ENCODE measurements at regions not wholly inside any gene's neighbourhood (a gene's known extent, or its start where the extent isn't known, plus 50 kb on each side); places are given as distances from the start of the nearest gene placed in this dataset.
"Not testable (repeated sequence)": the region's sequence is repeated elsewhere in the genome, so short reads cannot be mapped to it uniquely, and the experiment has no call there.

- 5 to 8% methylated on average over 3 of the region's 3 CpGs for WGBS, 2 experiments (ENCODE audit: low coverage in 1 of 2, low lambda C conversion rate in 2 of 2, missing lambda C conversion rate in 2 of 2)
- H2AFZ ChIP-seq = no peak overlapping the region
- H3K9me3 ChIP-seq (ENCODE audit: low read depth) = no peaks in the 10 kb centered on the region
- no peaks in the 10 kb centered on the region for H3K79me2 ChIP-seq (ENCODE audit: insufficient read depth)
- H3K9ac ChIP-seq = no peak overlapping the region
- no peaks in the 10 kb centered on the region for H3K9me2 ChIP-seq (ENCODE audit: insufficient read depth)
- no peak for DNase-seq
- no peaks in the 10 kb centered on the region for H3K36me3 ChIP-seq (ENCODE audit: low read depth)
- no peak overlapping the region for H3K4me3 ChIP-seq
- no peaks in the 10 kb centered on the region for H3K4me1 ChIP-seq (ENCODE audit: insufficient read depth)
- in situ Hi-C loops (cut with MboI) = no loop called here
- H3K27me3 ChIP-seq (replicated peaks; ENCODE audit: insufficient read depth) = no peaks in the 10 kb centered on the region
- H4K20me1 ChIP-seq (ENCODE audit: insufficient read depth) = no peaks in the 10 kb centered on the region
- no peak overlapping the region for H3K27ac ChIP-seq
- TF ChIP-seq EZH2phosphoT487 (IDR thresholded peaks at IDR 0.05; ENCODE audit: insufficient read depth, low read depth) = no peak
- no peak for TF ChIP-seq EZH2 (IDR thresholded peaks at IDR 0.05; ENCODE audit: insufficient read depth, poor library complexity, severe bottlenecking)
- no peak overlapping the region for H3K4me2 ChIP-seq (ENCODE audit: unreplicated experiment)
- no peaks in the 10 kb centered on the region for H3F3A ChIP-seq (ENCODE audit: insufficient read depth)
These were observed 1334.5 kb upstream of the ADGRL4 start for GRCh38 chr1:80341021-80341420.

- DNase-seq = no peak
- Histone ChIP-seq H3K79me2 (ENCODE audit: insufficient read depth) (no peaks in the 10 kb centered on the region), H3K4me2 (ENCODE audit: unreplicated experiment) (no peak overlapping the region), H3K36me3 (ENCODE audit: low read depth) (no peaks in the 10 kb centered on the region), H4K20me1 (ENCODE audit: insufficient read depth) (no peaks in the 10 kb centered on the region), H3K9ac (no peak overlapping the region), H3F3A (ENCODE audit: insufficient read depth) (no peaks in the 10 kb centered on the region), H3K9me2 (ENCODE audit: insufficient read depth) (no peaks in the 10 kb centered on the region), H3K27me3 (replicated peaks; ENCODE audit: insufficient read depth) (no peaks in the 10 kb centered on the region), H3K4me1 (ENCODE audit: insufficient read depth) (no peaks in the 10 kb centered on the region), H3K27ac (no peak overlapping the region), H3K4me3 (no peak overlapping the region), H3K9me3 (ENCODE audit: low read depth) (no peaks in the 10 kb centered on the region), H2AFZ (no peak overlapping the region)
- no peak for TF ChIP-seq EZH2phosphoT487 (IDR thresholded peaks at IDR 0.05; ENCODE audit: insufficient read depth, low read depth)
- no peak for TF ChIP-seq EZH2 (IDR thresholded peaks at IDR 0.05; ENCODE audit: insufficient read depth, poor library complexity, severe bottlenecking)
- in situ Hi-C loops (cut with MboI) = no loop called here
- WGBS, 2 experiments (ENCODE audit: low coverage in 1 of 2, low lambda C conversion rate in 2 of 2, missing lambda C conversion rate in 2 of 2) = 20 to 28% methylated on average over 5 of the region's 5 CpGs
These were observed 1311.6 kb upstream of the ADGRL4 start for GRCh38 chr1:80318108-80318507.

GRCh38 chr1:80310703-80311245 is 1304.2 kb upstream of the ADGRL4 start:
- 8 to 10% methylated on average over 4 of the region's 4 CpGs for WGBS, 2 experiments (ENCODE audit: low coverage in 1 of 2, low lambda C conversion rate in 2 of 2, missing lambda C conversion rate in 2 of 2)
- no peak overlapping the region for H3K27ac ChIP-seq
- in situ Hi-C loops (cut with MboI) = no loop called here
- no peaks in the 10 kb centered on the region for H3K4me1 ChIP-seq (ENCODE audit: insufficient read depth)
- no peak overlapping the region for H3K4me2 ChIP-seq (ENCODE audit: unreplicated experiment)
- no peaks in the 10 kb centered on the region for H3K9me3 ChIP-seq (ENCODE audit: low read depth)
- no peaks in the 10 kb centered on the region for H3F3A ChIP-seq (ENCODE audit: insufficient read depth)
- H3K36me3 ChIP-seq (ENCODE audit: low read depth) = no peaks in the 10 kb centered on the region
- no peaks in the 10 kb centered on the region for H3K79me2 ChIP-seq (ENCODE audit: insufficient read depth)
- H3K9me2 ChIP-seq (ENCODE audit: insufficient read depth) = no peaks in the 10 kb centered on the region
- H4K20me1 ChIP-seq (ENCODE audit: insufficient read depth) = no peaks in the 10 kb centered on the region
- no peak overlapping the region for H2AFZ ChIP-seq
- no peaks in the 10 kb centered on the region for H3K27me3 ChIP-seq (replicated peaks; ENCODE audit: insufficient read depth)
- H3K9ac ChIP-seq = no peak overlapping the region
- H3K4me3 ChIP-seq = no peak overlapping the region
- DNase-seq = no peak
- TF ChIP-seq EZH2phosphoT487 (IDR thresholded peaks at IDR 0.05; ENCODE audit: insufficient read depth, low read depth) (no peak), EZH2 (IDR thresholded peaks at IDR 0.05; ENCODE audit: insufficient read depth, poor library complexity, severe bottlenecking) (no peak)

GRCh38 chr1:80305466-80305865 is 1298.9 kb upstream of the ADGRL4 start:
- WGBS, 2 experiments (ENCODE audit: low coverage in 1 of 2, low lambda C conversion rate in 2 of 2, missing lambda C conversion rate in 2 of 2) = 31 to 32% methylated on average over 2 of the region's 2 CpGs
- H3K27me3 ChIP-seq (replicated peaks; ENCODE audit: insufficient read depth) = no peaks in the 10 kb centered on the region

GRCh38 chr1:80293818-80294217 is 1287.3 kb upstream of the ADGRL4 start:
- H3K27ac ChIP-seq = no peak overlapping the region
- no peak for DNase-seq
- H3K27me3 ChIP-seq (replicated peaks; ENCODE audit: insufficient read depth) = no peaks in the 10 kb centered on the region
- no peaks in the 10 kb centered on the region for H4K20me1 ChIP-seq (ENCODE audit: insufficient read depth)
- H3K9ac ChIP-seq = no peak overlapping the region
- H3K4me2 ChIP-seq (ENCODE audit: unreplicated experiment) = no peak overlapping the region
- 4% methylated on average over 3 of the region's 3 CpGs for WGBS, 2 experiments (ENCODE audit: low coverage in 1 of 2, low lambda C conversion rate in 2 of 2, missing lambda C conversion rate in 2 of 2)
- no peaks in the 10 kb centered on the region for H3K4me1 ChIP-seq (ENCODE audit: insufficient read depth)
- no peaks in the 10 kb centered on the region for H3K36me3 ChIP-seq (ENCODE audit: low read depth)
- no peaks in the 10 kb centered on the region for H3K79me2 ChIP-seq (ENCODE audit: insufficient read depth)
- no peaks in the 10 kb centered on the region for H3K9me2 ChIP-seq (ENCODE audit: insufficient read depth)
- in situ Hi-C loops (cut with MboI) = no loop called here
- no peak for TF ChIP-seq EZH2 (IDR thresholded peaks at IDR 0.05; ENCODE audit: insufficient read depth, poor library complexity, severe bottlenecking)
- no peak for TF ChIP-seq EZH2phosphoT487 (IDR thresholded peaks at IDR 0.05; ENCODE audit: insufficient read depth, low read depth)
- no peak overlapping the region for H2AFZ ChIP-seq
- no peak overlapping the region for H3K4me3 ChIP-seq
- H3K9me3 ChIP-seq (ENCODE audit: low read depth) = no peaks in the 10 kb centered on the region
- H3F3A ChIP-seq (ENCODE audit: insufficient read depth) = no peaks in the 10 kb centered on the region

More at GRCh38 chr1:80305466-80305865, 1298.9 kb upstream of the ADGRL4 start:
- Histone ChIP-seq H3K4me2 (ENCODE audit: unreplicated experiment) (no peak overlapping the region), H3K4me1 (ENCODE audit: insufficient read depth) (no peaks in the 10 kb centered on the region), H3K79me2 (ENCODE audit: insufficient read depth) (no peaks in the 10 kb centered on the region), H3K27ac (no peak overlapping the region), H3K36me3 (ENCODE audit: low read depth) (no peaks in the 10 kb centered on the region), H3K4me3 (no peak overlapping the region), H3K9ac (no peak overlapping the region), H3F3A (ENCODE audit: insufficient read depth) (no peaks in the 10 kb centered on the region), H3K9me2 (ENCODE audit: insufficient read depth) (no peaks in the 10 kb centered on the region), H4K20me1 (ENCODE audit: insufficient read depth) (no peaks in the 10 kb centered on the region), H3K9me3 (ENCODE audit: low read depth) (no peaks in the 10 kb centered on the region), H2AFZ (no peak overlapping the region)
- TF ChIP-seq EZH2phosphoT487 (IDR thresholded peaks at IDR 0.05; ENCODE audit: insufficient read depth, low read depth) (no peak), EZH2 (IDR thresholded peaks at IDR 0.05; ENCODE audit: insufficient read depth, poor library complexity, severe bottlenecking) (no peak)
- no peak for DNase-seq
- in situ Hi-C loops (cut with MboI) = no loop called here

GRCh38 chr1:80288750-80289149 is 1282.2 kb upstream of the ADGRL4 start:
- H3K27ac ChIP-seq; DNase-seq; H3K36me3 ChIP-seq (ENCODE audit: low read depth); H3K79me2 ChIP-seq (ENCODE audit: insufficient read depth); H2AFZ ChIP-seq; H3K9me3 ChIP-seq (ENCODE audit: low read depth); in situ Hi-C loops (cut with MboI); H3K4me2 ChIP-seq (ENCODE audit: unreplicated experiment); H3K9me2 ChIP-seq (ENCODE audit: insufficient read depth); H3K4me1 ChIP-seq (ENCODE audit: insufficient read depth); H3K27me3 ChIP-seq (replicated peaks; ENCODE audit: insufficient read depth); H3K4me3 ChIP-seq; H3F3A ChIP-seq (ENCODE audit: insufficient read depth); H4K20me1 ChIP-seq (ENCODE audit: insufficient read depth); H3K9ac ChIP-seq: not testable (repeated sequence)
- 35 to 55% methylated on average over 2 to 3 of the region's 3 CpGs for WGBS, 2 experiments (ENCODE audit: low coverage in 1 of 2, low lambda C conversion rate in 2 of 2, missing lambda C conversion rate in 2 of 2)

All from GM23248 (cell line).